ENCODE measurements at regions not wholly inside any gene's neighbourhood (a gene's known extent, or its start where the extent isn't known, plus 50 kb on each side); places are given as distances from the start of the nearest gene placed in this dataset.

GRCh38 chr10:123327450-123327849, 173.2 kb downstream of the BUB3 start:
- TF ChIP-seq CTCF (conservative IDR thresholded peaks at IDR 0.05; ENCODE audit: low read depth, low read length): no peak
- H3K4me3 ChIP-seq (ENCODE audit: low read depth, low read length): no peak overlapping the region
- DNase-seq (ENCODE audit: low read depth): no peak

GRCh38 chr10:123327896-123328295, 173.7 kb downstream of the BUB3 start:
- no peak for DNase-seq (ENCODE audit: low read depth)
- no peak overlapping the region for H3K4me3 ChIP-seq (ENCODE audit: low read depth, low read length)
- no peak for TF ChIP-seq CTCF (conservative IDR thresholded peaks at IDR 0.05; ENCODE audit: low read depth, low read length)

GRCh38 chr10:123331438-123331837, 177.2 kb downstream of the BUB3 start:
- TF ChIP-seq CTCF (conservative IDR thresholded peaks at IDR 0.05; ENCODE audit: low read depth, low read length): no peak
- DNase-seq (ENCODE audit: low read depth): no peak
- no peak overlapping the region for H3K4me3 ChIP-seq (ENCODE audit: low read depth, low read length)

- no peak for DNase-seq (ENCODE audit: low read depth)
- no peak overlapping the region for H3K4me3 ChIP-seq (ENCODE audit: low read depth, low read length)
- no peak for TF ChIP-seq CTCF (conservative IDR thresholded peaks at IDR 0.05; ENCODE audit: low read depth, low read length)
These were observed 192.4 kb downstream of the BUB3 start for GRCh38 chr10:123346581-123346980.

GRCh38 chr10:123348691-123349572, 194.7 kb downstream of the BUB3 start:
- TF ChIP-seq CTCF (conservative IDR thresholded peaks at IDR 0.05; ENCODE audit: low read depth, low read length): no peak
- no peak overlapping the region for H3K4me3 ChIP-seq (ENCODE audit: low read depth, low read length)
- DNase-seq (ENCODE audit: low read depth): no peak

- no peak for TF ChIP-seq CTCF (conservative IDR thresholded peaks at IDR 0.05; ENCODE audit: low read depth, low read length)
- no peak for DNase-seq (ENCODE audit: low read depth)
- H3K4me3 ChIP-seq (ENCODE audit: low read depth, low read length): no peak overlapping the region
These were observed 197.5 kb downstream of the BUB3 start for GRCh38 chr10:123351715-123352114.

GRCh38 chr10:123354521-123354920, 200.3 kb downstream of the BUB3 start:
- H3K4me3 ChIP-seq (ENCODE audit: low read depth, low read length): no peak overlapping the region
- no peak for TF ChIP-seq CTCF (conservative IDR thresholded peaks at IDR 0.05; ENCODE audit: low read depth, low read length)
- DNase-seq (ENCODE audit: low read depth): no peak

All from epithelial cell of proximal tubule (primary cell).